Spleen (tissue), 11 donors: ENCODE measurements at regions not wholly inside any gene's neighbourhood (a gene's known extent, or its start where the extent isn't known, plus 50 kb on each side); places are given as distances from the start of the nearest gene placed in this dataset.

ENCODE experiments used
- DNase-seq: peaks from one replicate; pipeline ENCODE4 v3.0.0-alpha.2; 2020
- H3K27ac ChIP-seq, 8 donors: fragments of 200-600 bp; sonication (generic) in 7 of 8; 1 replicate in 4 of 8; 2 replicates in 4 of 8; pipeline versions ENCODE4 v1.5.0 to v1.8.0; 2016 to 2021; ENCODE audit warnings: inconsistent platforms in 4 of 8, mild to moderate bottlenecking in 4 of 8, moderate library complexity in 1 of 8
- H3K27me3 ChIP-seq, 7 donors: fragments of 200-600 bp; sonication (generic) in 6 of 7; replicated peaks in 1 of 7; 1 replicate in 4 of 7; 2 replicates in 3 of 7; pipeline versions ENCODE4 v1.5.0 to v1.8.0; 2016 to 2021; ENCODE audit warnings: inconsistent platforms in 3 of 7, mild to moderate bottlenecking in 1 of 7
- H3K36me3 ChIP-seq, 6 donors: fragments of 200-600 bp; sonication (generic) in 5 of 6; 1 replicate in 4 of 6; 2 replicates in 2 of 6; pipeline versions ENCODE4 v1.5.0 to v1.8.0; 2016 to 2021; ENCODE audit warnings: inconsistent platforms in 2 of 6
- H3K4me1 ChIP-seq, 6 donors: fragments of 200-600 bp; sonication (generic) in 5 of 6; 1 replicate in 3 of 6; 2 replicates in 3 of 6; pipeline versions ENCODE4 v1.5.0 to v1.8.0; 2016 to 2021; ENCODE audit warnings: inconsistent platforms in 3 of 6
- H3K4me3 ChIP-seq, 8 donors: fragments of 200-600 bp; sonication (generic) in 7 of 8; 1 replicate in 4 of 8; 2 replicates in 4 of 8; pipeline versions ENCODE4 v1.5.0 to v1.8.0; 2016 to 2021; ENCODE audit warnings: inconsistent platforms in 4 of 8, mild to moderate bottlenecking in 4 of 8, moderate library complexity in 2 of 8
- H3K9me3 ChIP-seq, 8 donors: fragments of 200-600 bp; sonication (generic) in 7 of 8; 1 replicate in 4 of 8; 2 replicates in 4 of 8; pipeline versions ENCODE4 v1.5.0 to v1.8.0; 2016 to 2021; ENCODE audit warnings: inconsistent platforms in 4 of 8
- POLR2A ChIP-seq, 3 donors: fragments of 450-650 bp; IDR thresholded peaks; one replicate each; pipeline ENCODE4 v1.5.1; 2017; ENCODE audit warnings: antibody characterized with exemption in 3 of 3, mild to moderate bottlenecking in 1 of 3
- POLR2AphosphoS5 ChIP-seq, 3 donors: sonication (generic); formaldehyde crosslinking; IDR thresholded peaks; one replicate each; pipeline ENCODE4 v1.5.1; 2017; ENCODE audit warnings: antibody characterized with exemption in 3 of 3
- WGBS, 5 donors: extraction: QIAGEN DNeasy Blood & Tissue Kit in 3 of 5; methylation state at CpG; one replicate each; pipeline versions ENCODE4 v1.1.5 to v1.1.7; 2013 to 2018; 5-methylcytosine and 5-hydroxymethylcytosine counted together
- intact Hi-C: fragments of 100-400 bp; cut with DNase I; formaldehyde crosslinking; loops from one replicate; pipeline ENCODE4 v1.15.0; 2023; ENCODE audit warnings: low total_unique reads
- TF ChIP-seq, protein P1 (sequence below), 11 experiments: fragments of 200-600 bp in 7 of 11; fragments of 450-650 bp in 4 of 11; sonication (generic) in 4 of 11; IDR thresholded peaks in 8 of 11; conservative IDR thresholded peaks in 3 of 11; 1 replicate in 7 of 11; 2 replicates in 4 of 11; pipeline versions ENCODE4 v1.4.0 to v1.8.0; 2016 to 2021; ENCODE audit warnings: antibody characterized with exemption in 11 of 11, inconsistent platforms in 4 of 11, mild to moderate bottlenecking in 1 of 11
- donor health status: healthy with polysubstance abuse.
- donor health status: DM: no; HTN: no; CAD: no; lungs with moderate emphysema.
- donor health status: DM: no; HTN: no; CAD: no.
- donor health status: Bipolar disorder and iron deficiency.
- donor health status: healthy.
- donor health status: DM: no; HTN: no; CAD: no.
- donor health status: DM: yes; HTN: yes; CAD: no.

DNA sequence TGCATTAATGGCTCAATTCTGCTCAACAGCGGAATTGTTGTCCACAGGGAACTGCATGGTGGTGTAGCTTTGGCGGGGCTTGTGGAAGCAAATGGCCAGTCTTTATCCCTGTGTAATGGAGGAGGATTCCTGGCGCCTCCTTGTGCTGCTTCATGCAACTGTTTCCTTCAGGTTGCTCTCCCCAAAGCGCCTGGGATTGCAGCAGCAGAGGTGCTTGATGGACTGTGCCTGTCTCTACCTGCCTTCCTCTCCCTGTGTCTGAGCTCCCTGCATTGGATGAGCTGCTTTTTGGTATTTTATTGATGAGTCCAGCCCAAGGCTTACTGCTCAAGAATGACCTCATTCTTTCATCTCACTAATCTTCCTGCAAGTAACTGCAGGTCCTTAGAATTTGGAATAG is 72.9 kb upstream of the NDN start:
- intact Hi-C loops: no loop called here
- Histone ChIP-seq H3K27ac (no peak overlapping the region), H3K4me3 (no peak overlapping the region), H3K36me3 (no peaks in the 10 kb centered on the region), H3K4me1 (no peaks in the 10 kb centered on the region), H3K27me3 (no peaks in the 10 kb centered on the region), H3K9me3 (peaks cover 0 to 65% (median 16%) of the 10 kb centered on the region in 8 donors)
- no peak for DNase-seq
- WGBS, 5 donors: 41 to 49% (median 42%) methylated on average over 4 of the region's 4 CpGs
- TF ChIP-seq POLR2A (IDR thresholded peaks at IDR 0.05): no peak
- TF ChIP-seq, protein P1, sequence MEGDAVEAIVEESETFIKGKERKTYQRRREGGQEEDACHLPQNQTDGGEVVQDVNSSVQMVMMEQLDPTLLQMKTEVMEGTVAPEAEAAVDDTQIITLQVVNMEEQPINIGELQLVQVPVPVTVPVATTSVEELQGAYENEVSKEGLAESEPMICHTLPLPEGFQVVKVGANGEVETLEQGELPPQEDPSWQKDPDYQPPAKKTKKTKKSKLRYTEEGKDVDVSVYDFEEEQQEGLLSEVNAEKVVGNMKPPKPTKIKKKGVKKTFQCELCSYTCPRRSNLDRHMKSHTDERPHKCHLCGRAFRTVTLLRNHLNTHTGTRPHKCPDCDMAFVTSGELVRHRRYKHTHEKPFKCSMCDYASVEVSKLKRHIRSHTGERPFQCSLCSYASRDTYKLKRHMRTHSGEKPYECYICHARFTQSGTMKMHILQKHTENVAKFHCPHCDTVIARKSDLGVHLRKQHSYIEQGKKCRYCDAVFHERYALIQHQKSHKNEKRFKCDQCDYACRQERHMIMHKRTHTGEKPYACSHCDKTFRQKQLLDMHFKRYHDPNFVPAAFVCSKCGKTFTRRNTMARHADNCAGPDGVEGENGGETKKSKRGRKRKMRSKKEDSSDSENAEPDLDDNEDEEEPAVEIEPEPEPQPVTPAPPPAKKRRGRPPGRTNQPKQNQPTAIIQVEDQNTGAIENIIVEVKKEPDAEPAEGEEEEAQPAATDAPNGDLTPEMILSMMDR (IDR thresholded peaks at IDR 0.05 in 8 of 11, conservative IDR thresholded peaks at IDR 0.05 in 3 of 11): no peak
- no peak for TF ChIP-seq POLR2AphosphoS5 (IDR thresholded peaks at IDR 0.05)

- peaks cover 0 to 66% (median 10%) of the 10 kb centered on the region in 8 donors for H3K9me3 ChIP-seq
- 72 to 76% (median 75%) methylated on average over 6 of the region's 6 CpGs for WGBS, 5 donors
- no peak for TF ChIP-seq POLR2AphosphoS5 (IDR thresholded peaks at IDR 0.05)
- H3K4me1 ChIP-seq: no peaks in the 10 kb centered on the region
- no peaks in the 10 kb centered on the region for H3K36me3 ChIP-seq
- no peak for DNase-seq
- intact Hi-C loops: no loop called here
- H3K27me3 ChIP-seq: no peaks in the 10 kb centered on the region
- no peak overlapping the region for H3K4me3 ChIP-seq
- H3K27ac ChIP-seq: no peak overlapping the region
Measured at GRCh38 chr15:23761386-23761785, 74.3 kb upstream of the NDN start.

GRCh38 chr15:23762026-23762425 is 74.9 kb upstream of the NDN start:
- WGBS, 5 donors: 50 to 65% (median 62%) methylated on average over 8 of the region's 8 CpGs
- H3K4me3 ChIP-seq: no peak overlapping the region
- no peak for DNase-seq
- no peaks in the 10 kb centered on the region for H3K36me3 ChIP-seq
- no peaks in the 10 kb centered on the region for H3K27me3 ChIP-seq
- peaks cover 0 to 67% (median 12%) of the 10 kb centered on the region in 8 donors for H3K9me3 ChIP-seq
- intact Hi-C loops: no loop called here
- TF ChIP-seq, protein P1 (IDR thresholded peaks at IDR 0.05 in 8 of 11, conservative IDR thresholded peaks at IDR 0.05 in 3 of 11): no peak
- no peak for TF ChIP-seq POLR2A (IDR thresholded peaks at IDR 0.05)
- no peak for TF ChIP-seq POLR2AphosphoS5 (IDR thresholded peaks at IDR 0.05)
- no peak overlapping the region for H3K27ac ChIP-seq
- H3K4me1 ChIP-seq: no peaks in the 10 kb centered on the region

DNA sequence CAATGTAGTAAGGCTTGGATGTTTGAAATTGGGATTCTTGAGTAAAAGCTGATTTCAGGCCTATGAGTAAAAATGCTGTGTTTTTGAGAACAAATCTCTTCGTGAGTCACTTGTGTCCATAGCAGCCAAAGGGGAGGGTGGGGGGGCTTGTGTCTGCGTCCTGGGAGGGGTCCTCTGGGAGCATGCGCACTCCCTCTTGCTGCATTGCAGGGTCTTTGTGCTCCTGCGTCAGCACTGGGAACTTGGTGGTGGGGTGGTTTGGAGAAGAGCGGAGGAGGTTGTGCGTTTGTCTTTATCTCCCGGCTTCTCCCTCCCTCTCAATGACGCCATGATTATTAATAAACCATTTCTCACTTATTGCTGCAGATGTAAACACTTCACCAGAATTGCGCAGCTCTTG is 75.9 kb upstream of the NDN start:
- Histone ChIP-seq H3K4me1 (no peaks in the 10 kb centered on the region), H3K9me3 (peaks cover 0 to 67% (median 16%) of the 10 kb centered on the region in 8 donors), H3K27ac (no peak overlapping the region), H3K4me3 (no peak overlapping the region), H3K36me3 (no peaks in the 10 kb centered on the region), H3K27me3 (no peaks in the 10 kb centered on the region)
- no peak for DNase-seq
- intact Hi-C loops: no loop called here
- WGBS, 5 donors: 84 to 92% (median 87%) methylated on average over 9 of the region's 9 CpGs
- TF ChIP-seq POLR2AphosphoS5 (IDR thresholded peaks at IDR 0.05) (no peak), POLR2A (IDR thresholded peaks at IDR 0.05) (no peak)
- TF ChIP-seq, protein P1 (IDR thresholded peaks at IDR 0.05 in 8 of 11, conservative IDR thresholded peaks at IDR 0.05 in 3 of 11): no peak

DNA sequence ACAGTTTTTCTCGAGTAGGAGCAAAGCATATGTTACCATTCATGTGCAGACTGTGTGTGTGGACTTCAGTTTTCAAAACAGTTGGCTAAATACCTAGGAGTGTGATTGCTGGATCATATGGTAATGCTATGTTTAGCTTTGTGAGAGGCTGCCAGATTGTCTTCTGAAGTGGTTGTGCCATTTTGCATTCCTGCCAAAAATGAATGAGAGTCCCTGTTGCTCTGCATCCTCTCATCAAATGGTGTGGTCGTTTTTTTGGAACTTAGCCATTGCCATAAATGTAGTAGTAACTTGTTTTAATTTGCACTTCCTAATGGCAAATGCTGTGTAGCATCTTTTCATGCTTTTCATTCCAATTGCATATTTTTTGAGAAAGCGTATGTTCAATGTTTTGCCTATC is 77.2 kb upstream of the NDN start:
- Histone ChIP-seq H3K27me3 (no peaks in the 10 kb centered on the region), H3K9me3 (peaks cover 0 to 77% (median 17%) of the 10 kb centered on the region in 8 donors), H3K27ac (no peak overlapping the region), H3K4me1 (no peaks in the 10 kb centered on the region), H3K36me3 (no peaks in the 10 kb centered on the region), H3K4me3 (no peak overlapping the region)
- no peak for DNase-seq
- TF ChIP-seq POLR2AphosphoS5 (IDR thresholded peaks at IDR 0.05) (no peak), POLR2A (IDR thresholded peaks at IDR 0.05) (no peak)
- TF ChIP-seq, protein P1 (IDR thresholded peaks at IDR 0.05 in 8 of 11, conservative IDR thresholded peaks at IDR 0.05 in 3 of 11): no peak
- intact Hi-C loops: no loop called here
- 55 to 69% (median 56%) methylated on average over 3 of the region's 3 CpGs for WGBS, 5 donors
